DND-41 (cell line): ENCODE measurements at regions not wholly inside any gene's neighbourhood (a gene's known extent, or its start where the extent isn't known, plus 50 kb on each side); places are given as distances from the start of the nearest gene placed in this dataset.

Source experiments
- CTCF ChIP-seq: IDR thresholded peaks from 2 replicates; pipeline ENCODE4 v1.5.1; 2012; ENCODE audit warnings: borderline replicate concordance, low read length, moderate library complexity, mild to moderate bottlenecking; ENCODE audit not compliant: poor library complexity, severe bottlenecking; ENCODE audit errors: extremely low read depth
- EZH2 ChIP-seq: IDR thresholded peaks from 3 replicates; pipeline ENCODE4 v1.6.1; 2012; ENCODE audit warnings: borderline replicate concordance, low read depth, mild to moderate bottlenecking, moderate library complexity, low read length, inconsistent platforms; ENCODE audit not compliant: severe bottlenecking

- TF ChIP-seq EZH2 (no peak), CTCF (no peak)
These were observed 133.7 kb upstream of the SETBP1 start for GRCh38 chr18:44546954-44547353.
